ENCODE measurements at regions not wholly inside any gene's neighbourhood (a gene's known extent, or its start where the extent isn't known, plus 50 kb on each side); places are given as distances from the start of the nearest gene placed in this dataset.

- Mint-ChIP-seq H3K4me3 (no peak overlapping the region), H3K9me3 (peaks cover 0 to 3% (median 0%) of the 10 kb centered on the region in 7 donors), H3K36me3 (no peaks in the 10 kb centered on the region), H3K27ac (no peak overlapping the region), H3K27me3 (peaks cover 21 to 48% (median 32%) of the 10 kb centered on the region in 3 donors), H3K4me1 (no peaks in the 10 kb centered on the region)
- no peak for DNase-seq
- ATAC-seq (ENCODE audit: low read depth in 2 of 2): no peak
Observed at GRCh38 chr1:231091831-231092301, 51.8 kb upstream of the FAM89A start.

GRCh38 chr1:231091415-231091814 lies 51.4 kb upstream of the FAM89A start:
- H3K9me3 Mint-ChIP-seq: peaks cover 0 to 3% (median 0%) of the 10 kb centered on the region in 7 donors
- DNase-seq (no peak), ATAC-seq (ENCODE audit: low read depth in 2 of 2) (no peak)
- no peaks in the 10 kb centered on the region for H3K36me3 Mint-ChIP-seq
- H3K27ac Mint-ChIP-seq: no peak overlapping the region
- H3K4me3 Mint-ChIP-seq: no peak overlapping the region
- no peaks in the 10 kb centered on the region for H3K4me1 Mint-ChIP-seq
- peaks cover 21 to 44% (median 32%) of the 10 kb centered on the region in 3 donors for H3K27me3 Mint-ChIP-seq

Measured in naive B cell (primary cell).